Transverse colon (tissue), 4 donors: ENCODE measurements at regions not wholly inside any gene's neighbourhood (a gene's known extent, or its start where the extent isn't known, plus 50 kb on each side); places are given as distances from the start of the nearest gene placed in this dataset.

Experiments used
- DNase-seq: peaks from one replicate; pipeline ENCODE4 v3.0.0-alpha.2; 2019
- H3K27ac ChIP-seq, 4 donors: fragments of 200-600 bp; sonication (generic); 2 replicates each; pipeline ENCODE4 v1.5.1; 2016 to 2018; ENCODE audit warnings: inconsistent platforms in 4 of 4
- H3K27me3 ChIP-seq: fragments of 200-600 bp; sonication (generic); 2 replicates; pipeline ENCODE4 v1.5.1; 2017; ENCODE audit warnings: inconsistent platforms
- H3K36me3 ChIP-seq, 4 donors: fragments of 200-600 bp; sonication (generic); 2 replicates each; pipeline ENCODE4 v1.5.1; 2017 to 2019; ENCODE audit warnings: inconsistent platforms in 4 of 4
- H3K4me1 ChIP-seq, 4 donors: fragments of 200-600 bp; sonication (generic); 2 replicates each; pipeline ENCODE4 v1.5.1; 2017 to 2020; ENCODE audit warnings: inconsistent platforms in 4 of 4
- H3K4me3 ChIP-seq, 4 donors: fragments of 200-600 bp; sonication (generic); 1 replicate in 1 of 4; 2 replicates in 3 of 4; pipeline versions ENCODE4 v1.5.1 to v1.6.1; 2017 to 2019; ENCODE audit warnings: inconsistent platforms in 4 of 4
- H3K9me3 ChIP-seq, 2 donors: fragments of 200-600 bp; sonication (generic); 2 replicates each; pipeline ENCODE4 v1.5.1; 2017 to 2019; ENCODE audit warnings: inconsistent platforms in 2 of 2
- CTCF ChIP-seq, 5 experiments: fragments of 200-600 bp in 3 of 5; fragments of 450-650 bp in 2 of 5; sonication (generic) in 3 of 5; IDR thresholded peaks; 1 replicate in 2 of 5; 2 replicates in 3 of 5; pipeline ENCODE4 v1.5.1; 2016 to 2017; ENCODE audit warnings: antibody characterized with exemption in 5 of 5, inconsistent platforms in 3 of 5, mild to moderate bottlenecking in 2 of 5, moderate library complexity in 1 of 5
- EP300 ChIP-seq: sonication (generic); formaldehyde crosslinking; IDR thresholded peaks from one replicate; pipeline ENCODE4 v1.6.1; 2017; ENCODE audit warnings: antibody characterized with exemption, low read depth
- POLR2A ChIP-seq: fragments of 450-650 bp; IDR thresholded peaks from one replicate; pipeline ENCODE4 v1.6.1; 2016; ENCODE audit warnings: antibody characterized with exemption, mild to moderate bottlenecking, moderate library complexity
- POLR2AphosphoS5 ChIP-seq, 3 donors: sonication (generic); formaldehyde crosslinking; IDR thresholded peaks; one replicate each; pipeline ENCODE4 v1.6.1; 2016; ENCODE audit warnings: antibody characterized with exemption in 3 of 3
- WGBS, 2 donors: methylation state at CpG; one replicate each; pipeline ENCODE4 v1.1.5; 2018; ENCODE audit warnings: low coverage in 1 of 2; 5-methylcytosine and 5-hydroxymethylcytosine counted together
- in situ Hi-C, 4 donors: fragments of 200-750 bp; cut with MboI; loops; one replicate each; pipeline versions ENCODE4 v1.15.0 to v1.15.1; 2017; ENCODE audit warnings: low sequenced_read_pairs in 3 of 4, low pct_ligation_motif_present in 1 of 4, low pct_unique_long_range_greater_than_20kb in 1 of 4
- intact Hi-C: fragments of 100-400 bp; cut with DNase I; formaldehyde crosslinking; loops from one replicate; pipeline ENCODE4 v1.15.1; 2023; ENCODE audit warnings: low total_unique reads

- no peak for TF ChIP-seq EP300
- no peak for TF ChIP-seq CTCF (IDR thresholded peaks at IDR 0.05)
- no peak for TF ChIP-seq POLR2AphosphoS5 (IDR thresholded peaks at IDR 0.05)
- no peak for TF ChIP-seq POLR2A
- no peak for DNase-seq
- intact Hi-C loops (no loop called here), in situ Hi-C loops (no loop called here)
- no peaks in the 10 kb centered on the region for H3K9me3 ChIP-seq
- H3K4me3 ChIP-seq: no peak overlapping the region
- no peak overlapping the region for H3K27ac ChIP-seq
- H3K36me3 ChIP-seq: no peaks in the 10 kb centered on the region
- H3K4me1 ChIP-seq: no peaks in the 10 kb centered on the region
- H3K27me3 ChIP-seq: no peaks in the 10 kb centered on the region
- 70 to 75% methylated on average over 4 of the region's 4 CpGs for WGBS, 2 donors
Measured at GRCh38 chr6:95660544-95660943, 83.2 kb downstream of the MANEA start.

- H3K4me1 ChIP-seq: no peaks in the 10 kb centered on the region
- DNase-seq: no peak
- in situ Hi-C loops (no loop called here), intact Hi-C loops (no loop called here)
- no peaks in the 10 kb centered on the region for H3K9me3 ChIP-seq
- WGBS, 2 donors: 96% methylated on average over 21 of the region's 26 CpGs; no CpG with 5 or more reads in 1 of the 2 donors
- TF ChIP-seq POLR2AphosphoS5 (IDR thresholded peaks at IDR 0.05) (no peak), POLR2A (no peak), EP300 (no peak), CTCF (IDR thresholded peaks at IDR 0.05) (no peak)
- no peak overlapping the region for H3K4me3 ChIP-seq
- no peak overlapping the region for H3K27ac ChIP-seq
- H3K27me3 ChIP-seq: no peaks in the 10 kb centered on the region
- H3K36me3 ChIP-seq: no peaks in the 10 kb centered on the region
Measured at GRCh38 chr6:95670011-95670463, 92.7 kb downstream of the MANEA start.

- intact Hi-C loops: no loop called here
- no peak overlapping the region for H3K27ac ChIP-seq
- in situ Hi-C loops: no loop called here
- no peaks in the 10 kb centered on the region for H3K36me3 ChIP-seq
- no peaks in the 10 kb centered on the region for H3K4me1 ChIP-seq
- no peak for TF ChIP-seq EP300
- TF ChIP-seq CTCF (IDR thresholded peaks at IDR 0.05): no peak
- no peak for TF ChIP-seq POLR2AphosphoS5 (IDR thresholded peaks at IDR 0.05)
- no peak for TF ChIP-seq POLR2A
- H3K4me3 ChIP-seq: no peak overlapping the region
- 91 to 94% methylated on average over 1 of the region's 1 CpG for WGBS, 2 donors
- H3K9me3 ChIP-seq: no peaks in the 10 kb centered on the region
- no peak for DNase-seq
- H3K27me3 ChIP-seq: no peaks in the 10 kb centered on the region
Measured at GRCh38 chr6:95676011-95676628, 98.8 kb downstream of the MANEA start.

GRCh38 chr6:95679981-95680380, 102.6 kb downstream of the MANEA start:
- in situ Hi-C loops (no loop called here), intact Hi-C loops (no loop called here)
- DNase-seq: no peak
- TF ChIP-seq POLR2AphosphoS5 (IDR thresholded peaks at IDR 0.05): no peak
- TF ChIP-seq EP300: no peak
- TF ChIP-seq POLR2A: no peak
- no peak for TF ChIP-seq CTCF (IDR thresholded peaks at IDR 0.05)
- Histone ChIP-seq H3K36me3 (no peaks in the 10 kb centered on the region), H3K27ac (no peak overlapping the region), H3K4me1 (no peaks in the 10 kb centered on the region), H3K9me3 (no peaks in the 10 kb centered on the region), H3K4me3 (no peak overlapping the region), H3K27me3 (no peaks in the 10 kb centered on the region)
- 60 to 65% methylated on average over 2 to 3 of the region's 3 CpGs for WGBS, 2 donors
